Prostate gland (tissue), 2 donors: ENCODE measurements at regions not wholly inside any gene's neighbourhood (a gene's known extent, or its start where the extent isn't known, plus 50 kb on each side); places are given as distances from the start of the nearest gene placed in this dataset.

ENCODE experiments used
- DNase-seq: peaks from one replicate; pipeline ENCODE4 v3.0.0-alpha.2; 2019; ENCODE audit warnings: low spot score
- H3K27ac ChIP-seq, 2 donors: fragments of 200-600 bp; sonication (generic); 2 replicates each; pipeline ENCODE4 v1.5.1; 2017 to 2019
- H3K27me3 ChIP-seq: fragments of 200-600 bp; sonication (generic); replicated peaks from 2 replicates; pipeline ENCODE4 v1.5.1; 2019; ENCODE audit not compliant: insufficient read depth
- H3K36me3 ChIP-seq, 2 donors: fragments of 200-600 bp; sonication (generic); 1 replicate in 1 of 2; 2 replicates in 1 of 2; pipeline versions ENCODE4 v1.5.1 to v1.8.1; 2017 to 2019
- H3K4me1 ChIP-seq: fragments of 200-600 bp; sonication (generic); replicated peaks from 2 replicates; pipeline ENCODE4 v1.5.1; 2019
- H3K4me3 ChIP-seq, 2 donors: fragments of 200-600 bp; sonication (generic); 2 replicates each; pipeline ENCODE4 v1.5.1; 2017 to 2019
- H3K9me3 ChIP-seq: fragments of 200-600 bp; sonication (generic); 2 replicates; pipeline ENCODE4 v1.5.1; 2017
- CTCF ChIP-seq, 4 experiments: fragments of 200-600 bp in 2 of 4; fragments of 450-650 bp in 2 of 4; sonication (generic) in 2 of 4; IDR thresholded peaks; 1 replicate in 3 of 4; 2 replicates in 1 of 4; pipeline ENCODE4 v1.5.1; 2016 to 2019; ENCODE audit warnings: antibody characterized with exemption in 4 of 4, mild to moderate bottlenecking in 2 of 4, moderate library complexity in 2 of 4
- POLR2A ChIP-seq: fragments of 450-650 bp; IDR thresholded peaks from one replicate; pipeline ENCODE4 v1.6.1; 2016; ENCODE audit warnings: antibody characterized with exemption, mild to moderate bottlenecking
- POLR2AphosphoS5 ChIP-seq: sonication (generic); formaldehyde crosslinking; IDR thresholded peaks from one replicate; pipeline ENCODE4 v1.6.1; 2017; ENCODE audit warnings: antibody characterized with exemption
- WGBS: methylation state at CpG from one replicate; pipeline ENCODE4 v1.1.5; 2018; 5-methylcytosine and 5-hydroxymethylcytosine counted together
- intact Hi-C: fragments of 100-400 bp; cut with DNase I; formaldehyde crosslinking; loops from one replicate; pipeline ENCODE4 v1.14.2; 2022

- TF ChIP-seq CTCF (IDR thresholded peaks at IDR 0.05) = no peak
- no peak for TF ChIP-seq POLR2A
- no peak for TF ChIP-seq POLR2AphosphoS5
- Histone ChIP-seq H3K9me3 (no peaks in the 10 kb centered on the region), H3K27ac (no peak overlapping the region), H3K27me3 (no peaks in the 10 kb centered on the region), H3K4me3 (no peak overlapping the region), H3K36me3 (no peaks in the 10 kb centered on the region), H3K4me1 (no peaks in the 10 kb centered on the region)
- no peak for DNase-seq
- intact Hi-C loops = no loop called here
- 13% methylated on average over 3 of the region's 3 CpGs for WGBS
Observed at GRCh38 chr6:113082745-113083144, 735.6 kb downstream of the RFPL4B start.

GRCh38 chr6:113083947-113084346 is 736.8 kb downstream of the RFPL4B start:
- 89% methylated on average over 3 of the region's 3 CpGs for WGBS
- intact Hi-C loops = no loop called here

GRCh38 chr6:113089056-113089455 is 741.9 kb downstream of the RFPL4B start:
- Histone ChIP-seq H3K27ac (no peak overlapping the region), H3K4me1 (no peaks in the 10 kb centered on the region), H3K4me3 (no peak overlapping the region), H3K36me3 (no peaks in the 10 kb centered on the region), H3K9me3 (no peaks in the 10 kb centered on the region), H3K27me3 (no peaks in the 10 kb centered on the region)
- no peak for DNase-seq
- intact Hi-C loops = no loop called here
- 82% methylated on average over 8 of the region's 8 CpGs for WGBS
- TF ChIP-seq POLR2A (no peak), POLR2AphosphoS5 (no peak)

More at GRCh38 chr6:113083947-113084346, 736.8 kb downstream of the RFPL4B start:
- DNase-seq = no peak
- Histone ChIP-seq H3K27me3 (no peaks in the 10 kb centered on the region), H3K27ac (no peak overlapping the region), H3K36me3 (no peaks in the 10 kb centered on the region), H3K4me1 (no peaks in the 10 kb centered on the region), H3K9me3 (no peaks in the 10 kb centered on the region), H3K4me3 (no peak overlapping the region)
- TF ChIP-seq POLR2AphosphoS5 = no peak
- no peak for TF ChIP-seq POLR2A
- TF ChIP-seq CTCF (IDR thresholded peaks at IDR 0.05) = no peak

GRCh38 chr6:113092795-113093194 is 745.7 kb downstream of the RFPL4B start:
- no peaks in the 10 kb centered on the region for H3K27me3 ChIP-seq

GRCh38 chr6:113094779-113095178 is 747.6 kb downstream of the RFPL4B start:
- intact Hi-C loops = no loop called here
- no peak for DNase-seq
- Histone ChIP-seq H3K36me3 (no peaks in the 10 kb centered on the region), H3K27me3 (no peaks in the 10 kb centered on the region), H3K27ac (no peak overlapping the region), H3K4me3 (no peak overlapping the region), H3K4me1 (no peaks in the 10 kb centered on the region), H3K9me3 (no peaks in the 10 kb centered on the region)
- no peak for TF ChIP-seq POLR2A
- no peak for TF ChIP-seq CTCF (IDR thresholded peaks at IDR 0.05)
- no peak for TF ChIP-seq POLR2AphosphoS5
- 47% methylated on average over 3 of the region's 3 CpGs for WGBS

More at GRCh38 chr6:113092795-113093194, 745.7 kb downstream of the RFPL4B start:
- H3K36me3 ChIP-seq = no peaks in the 10 kb centered on the region
- intact Hi-C loops = no loop called here
- H3K4me3 ChIP-seq = no peak overlapping the region
- H3K9me3 ChIP-seq = no peaks in the 10 kb centered on the region
- no peak for TF ChIP-seq CTCF (IDR thresholded peaks at IDR 0.05)
- TF ChIP-seq POLR2A = no peak
- TF ChIP-seq POLR2AphosphoS5 = no peak
- no peak overlapping the region for H3K27ac ChIP-seq
- DNase-seq = no peak
- WGBS = 96% methylated on average over 3 of the region's 3 CpGs
- no peaks in the 10 kb centered on the region for H3K4me1 ChIP-seq
